OCI-LY1 (cell line): ENCODE measurements at regions not wholly inside any gene's neighbourhood (a gene's known extent, or its start where the extent isn't known, plus 50 kb on each side); places are given as distances from the start of the nearest gene placed in this dataset.

Source experiments
- H2AFZ ChIP-seq: fragments of 200-600 bp; sonication (generic), shearing (Covaris generic); 2 replicates; pipeline ENCODE4 v1.6.0; 2014; ENCODE audit warnings: antibody characterized with exemption, mild to moderate bottlenecking, low read length
- H3F3A ChIP-seq: fragments of 200-600 bp; sonication (generic), shearing (Covaris generic); 2 replicates; pipeline ENCODE4 v1.6.0; 2014; ENCODE audit warnings: mild to moderate bottlenecking, antibody characterized with exemption, low read length, moderate library complexity; ENCODE audit not compliant: insufficient read depth
- H3K27ac ChIP-seq: fragments of 200-600 bp; sonication (generic); 2 replicates; pipeline ENCODE4 v1.5.1; 2014; ENCODE audit warnings: low read length, mixed run types, mild to moderate bottlenecking, low read depth; ENCODE audit not compliant: poor library complexity, severe bottlenecking
- H3K27me3 ChIP-seq: fragments of 200-600 bp; sonication (generic); 2 replicates; pipeline ENCODE4 v1.6.0; 2014; ENCODE audit warnings: antibody characterized with exemption, mild to moderate bottlenecking, low read length, moderate library complexity; ENCODE audit not compliant: insufficient read depth
- H3K36me3 ChIP-seq: fragments of 200-600 bp; sonication (generic); 2 replicates; pipeline ENCODE4 v1.6.1; 2014; ENCODE audit warnings: mild to moderate bottlenecking, antibody characterized with exemption, low read length, moderate library complexity, mixed read lengths; ENCODE audit not compliant: insufficient read depth
- H3K4me1 ChIP-seq: fragments of 200-600 bp; sonication (generic); 2 replicates; pipeline ENCODE4 v1.5.1; 2014; ENCODE audit warnings: mild to moderate bottlenecking, low read length, moderate library complexity; ENCODE audit not compliant: insufficient read depth, severe bottlenecking
- H3K4me2 ChIP-seq: fragments of 200-600 bp; sonication (generic), shearing (Covaris generic); 2 replicates; pipeline ENCODE4 v1.6.1; 2014; ENCODE audit warnings: low read length
- H3K4me3 ChIP-seq: fragments of 200-600 bp; sonication (generic); 2 replicates; pipeline ENCODE4 v1.5.1; 2014; ENCODE audit warnings: low read length, low read depth, mild to moderate bottlenecking, mixed read lengths; ENCODE audit not compliant: poor library complexity, severe bottlenecking
- H3K79me2 ChIP-seq: fragments of 200-600 bp; shearing (Covaris generic); 2 replicates; pipeline ENCODE4 v1.6.1; 2016; ENCODE audit warnings: mixed run types, low read length, mixed read lengths; ENCODE audit not compliant: insufficient read depth
- H3K9ac ChIP-seq: fragments of 200-600 bp; sonication (generic), shearing (Covaris generic); 2 replicates; pipeline ENCODE4 v1.6.1; 2014; ENCODE audit warnings: mild to moderate bottlenecking, low read length, mixed read lengths
- H3K9me2 ChIP-seq: fragments of 200-600 bp; sonication (generic), shearing (Covaris generic); 2 replicates; pipeline ENCODE4 v1.6.1; 2014; ENCODE audit warnings: low read depth, mild to moderate bottlenecking, low read length, mixed read lengths
- H3K9me3 ChIP-seq: fragments of 200-600 bp; shearing (Covaris generic); 2 replicates; pipeline ENCODE4 v1.6.1; 2014; ENCODE audit warnings: low read length, mixed read lengths
- H4K20me1 ChIP-seq: fragments of 200-600 bp; sonication (generic), shearing (Covaris generic); 2 replicates; pipeline ENCODE4 v1.6.0; 2016; ENCODE audit warnings: mild to moderate bottlenecking, low read length; ENCODE audit not compliant: insufficient read depth
- CTCF ChIP-seq: fragments of 200-600 bp; sonication (generic), shearing (Covaris generic); IDR thresholded peaks from 2 replicates; pipeline ENCODE4 v1.5.1; 2017; ENCODE audit warnings: mild to moderate bottlenecking, antibody characterized with exemption, low read length, moderate library complexity, mixed read lengths
- EZH2 ChIP-seq: fragments of 200-600 bp; sonication (generic), shearing (Covaris generic); IDR thresholded peaks from 2 replicates; pipeline ENCODE4 v1.8.0; 2017; ENCODE audit warnings: borderline replicate concordance, mixed run types, mild to moderate bottlenecking, antibody characterized with exemption, low read length, moderate library complexity, mixed read lengths

DNA sequence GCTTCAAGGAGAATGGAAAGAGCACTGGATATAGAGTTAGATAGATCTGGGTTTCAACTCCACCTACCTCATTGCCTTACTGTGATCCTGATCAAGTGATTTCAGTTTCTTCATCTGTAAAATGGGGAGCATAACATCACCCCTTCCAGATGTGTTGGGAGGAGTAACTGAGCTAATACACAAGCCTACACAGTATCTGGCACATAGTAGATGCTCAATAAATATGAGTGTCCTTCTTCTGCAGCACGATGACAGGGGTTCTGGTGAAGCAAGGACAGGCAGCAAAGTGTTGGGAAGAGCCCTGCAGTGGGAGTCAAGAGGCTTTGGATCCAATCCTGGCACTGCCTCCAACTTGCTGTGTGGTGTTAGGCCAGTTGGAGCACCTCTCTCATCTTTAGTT, 270.0 kb downstream of the UACA start:
- no peaks in the 10 kb centered on the region for H3F3A ChIP-seq
- H3K4me2 ChIP-seq: no peak overlapping the region
- H3K27ac ChIP-seq: no peak overlapping the region
- H3K4me3 ChIP-seq: no peak overlapping the region
- H2AFZ ChIP-seq: no peak overlapping the region
- H4K20me1 ChIP-seq: no peaks in the 10 kb centered on the region
- no peaks in the 10 kb centered on the region for H3K36me3 ChIP-seq
- H3K9me2 ChIP-seq: no peaks in the 10 kb centered on the region
- TF ChIP-seq EZH2: no peak
- no peak overlapping the region for H3K9ac ChIP-seq
- no peaks in the 10 kb centered on the region for H3K79me2 ChIP-seq
- 0 out of 2 replicates have a peak, but pooled peaks cover 14% of the 10 kb centered on the region for H3K27me3 ChIP-seq
- peaks cover 16% of the 10 kb centered on the region for H3K4me1 ChIP-seq
- no peaks in the 10 kb centered on the region for H3K9me3 ChIP-seq

- H3K9ac ChIP-seq: no peak overlapping the region
- H3K4me2 ChIP-seq: peak overlapping the region; percentile 32
- H2AFZ ChIP-seq: no peak overlapping the region
- peaks cover 16% of the 10 kb centered on the region for H3K4me1 ChIP-seq
- no peaks in the 10 kb centered on the region for H4K20me1 ChIP-seq
- no peak overlapping the region for H3K4me3 ChIP-seq
- H3F3A ChIP-seq: no peaks in the 10 kb centered on the region
- H3K79me2 ChIP-seq: no peaks in the 10 kb centered on the region
- no peaks in the 10 kb centered on the region for H3K9me2 ChIP-seq
- TF ChIP-seq EZH2 (no peak), CTCF (no peak)
- 0 out of 2 replicates have a peak, but pooled peaks cover 14% of the 10 kb centered on the region for H3K27me3 ChIP-seq
- no peaks in the 10 kb centered on the region for H3K36me3 ChIP-seq
- H3K27ac ChIP-seq: no peak overlapping the region
- no peaks in the 10 kb centered on the region for H3K9me3 ChIP-seq
These were observed 270.8 kb downstream of the UACA start for GRCh38 chr15:70492240-70493177.

GRCh38 chr15:70491641-70492040, 271.7 kb downstream of the UACA start:
- Histone ChIP-seq H3K9me2 (no peaks in the 10 kb centered on the region), H3K36me3 (no peaks in the 10 kb centered on the region), H3K4me2 (0 out of 2 replicates have a peak overlapping the region, but pooled peaks have one; percentile 32), H4K20me1 (no peaks in the 10 kb centered on the region), H3F3A (no peaks in the 10 kb centered on the region), H3K79me2 (no peaks in the 10 kb centered on the region), H2AFZ (no peak overlapping the region), H3K27ac (no peak overlapping the region), H3K4me1 (peaks cover 16% of the 10 kb centered on the region), H3K4me3 (no peak overlapping the region), H3K27me3 (0 out of 2 replicates have a peak, but pooled peaks cover 11% of the 10 kb centered on the region), H3K9me3 (no peaks in the 10 kb centered on the region), H3K9ac (no peak overlapping the region)
- no peak for TF ChIP-seq CTCF
- no peak for TF ChIP-seq EZH2
